HUES6 (cell line): ENCODE measurements at regions not wholly inside any gene's neighbourhood (a gene's known extent, or its start where the extent isn't known, plus 50 kb on each side); places are given as distances from the start of the nearest gene placed in this dataset.

Experiments used
- H3K27ac ChIP-seq: 2 replicates; pipeline ENCODE4 v1.7.0; 2013; ENCODE audit warnings: low read depth, mild to moderate bottlenecking, low read length, inconsistent platforms
- H3K27me3 ChIP-seq: 2 replicates; pipeline ENCODE4 v1.6.1; 2013; ENCODE audit warnings: low read length; ENCODE audit not compliant: control insufficient read depth, insufficient read depth
- H3K36me3 ChIP-seq: 2 replicates; pipeline ENCODE4 v1.6.1; 2013; ENCODE audit warnings: low read length; ENCODE audit not compliant: control insufficient read depth, insufficient read depth
- H3K4me1 ChIP-seq: 2 replicates; pipeline ENCODE4 v1.6.1; 2013; ENCODE audit warnings: low read length; ENCODE audit not compliant: control insufficient read depth, insufficient read depth
- H3K4me3 ChIP-seq: 2 replicates; pipeline ENCODE4 v1.5.1; 2013; ENCODE audit warnings: low read depth, low read length
- H3K9ac ChIP-seq: one replicate; pipeline ENCODE4 v1.6.1; 2013; ENCODE audit warnings: mild to moderate bottlenecking, low read length
- H3K9me3 ChIP-seq: 2 replicates; pipeline ENCODE4 v1.6.1; 2013; ENCODE audit warnings: low read depth, low read length; ENCODE audit not compliant: control insufficient read depth, insufficient read depth

GRCh38 chr16:52174168-52174567 lies 372.8 kb downstream of the TOX3 start:
- Histone ChIP-seq H3K9me3 (no peaks in the 10 kb centered on the region), H3K4me1 (no peaks in the 10 kb centered on the region), H3K27ac (no peak overlapping the region), H3K9ac (no peak overlapping the region), H3K36me3 (no peaks in the 10 kb centered on the region), H3K27me3 (no peaks in the 10 kb centered on the region; the same call in 1 of the 2 replicates), H3K4me3 (no peak overlapping the region)

- no peak overlapping the region for H3K4me3 ChIP-seq
- H3K4me1 ChIP-seq: no peaks in the 10 kb centered on the region
- no peaks in the 10 kb centered on the region for H3K27me3 ChIP-seq
- H3K36me3 ChIP-seq: no peaks in the 10 kb centered on the region
- no peak overlapping the region for H3K9ac ChIP-seq
- no peak overlapping the region for H3K27ac ChIP-seq
- H3K9me3 ChIP-seq: no peaks in the 10 kb centered on the region
Observed at GRCh38 chr16:52171481-52171880, 375.5 kb downstream of the TOX3 start.

GRCh38 chr16:52167328-52167727 lies 379.6 kb downstream of the TOX3 start:
- H3K9ac ChIP-seq: no peak overlapping the region
- no peaks in the 10 kb centered on the region for H3K9me3 ChIP-seq
- no peaks in the 10 kb centered on the region for H3K4me1 ChIP-seq
- H3K27ac ChIP-seq: no peak overlapping the region
- H3K36me3 ChIP-seq: no peaks in the 10 kb centered on the region
- no peak overlapping the region for H3K4me3 ChIP-seq
- no peaks in the 10 kb centered on the region for H3K27me3 ChIP-seq

- no peak overlapping the region for H3K27ac ChIP-seq
- H3K4me3 ChIP-seq: no peak overlapping the region
- no peak overlapping the region for H3K9ac ChIP-seq
- no peaks in the 10 kb centered on the region for H3K27me3 ChIP-seq
- H3K4me1 ChIP-seq: no peaks in the 10 kb centered on the region
- no peaks in the 10 kb centered on the region for H3K36me3 ChIP-seq
- H3K9me3 ChIP-seq: no peaks in the 10 kb centered on the region
Observed at GRCh38 chr16:52165961-52166360, 381.0 kb downstream of the TOX3 start.

- no peak overlapping the region for H3K4me3 ChIP-seq
- H3K27me3 ChIP-seq: no peaks in the 10 kb centered on the region
- H3K36me3 ChIP-seq: no peaks in the 10 kb centered on the region
- H3K9me3 ChIP-seq: no peaks in the 10 kb centered on the region
- no peak overlapping the region for H3K9ac ChIP-seq
- no peaks in the 10 kb centered on the region for H3K4me1 ChIP-seq
- no peak overlapping the region for H3K27ac ChIP-seq
Observed at GRCh38 chr16:52149003-52149402, 397.9 kb downstream of the TOX3 start.

- H3K4me1 ChIP-seq: no peaks in the 10 kb centered on the region
- H3K4me3 ChIP-seq: no peak overlapping the region
- H3K27me3 ChIP-seq: no peaks in the 10 kb centered on the region
- H3K36me3 ChIP-seq: no peaks in the 10 kb centered on the region
- no peak overlapping the region for H3K9ac ChIP-seq
- H3K27ac ChIP-seq: no peak overlapping the region
- no peaks in the 10 kb centered on the region for H3K9me3 ChIP-seq
Observed at GRCh38 chr16:52141871-52142270, 405.1 kb downstream of the TOX3 start.

GRCh38 chr16:52128361-52128760 lies 418.6 kb downstream of the TOX3 start:
- no peak overlapping the region for H3K9ac ChIP-seq
- H3K27me3 ChIP-seq: no peaks in the 10 kb centered on the region
- H3K27ac ChIP-seq: no peak overlapping the region
- H3K36me3 ChIP-seq: no peaks in the 10 kb centered on the region
- no peaks in the 10 kb centered on the region for H3K9me3 ChIP-seq
- no peaks in the 10 kb centered on the region for H3K4me1 ChIP-seq
- no peak overlapping the region for H3K4me3 ChIP-seq

- H3K9ac ChIP-seq: no peak overlapping the region
- no peaks in the 10 kb centered on the region for H3K27me3 ChIP-seq
- no peaks in the 10 kb centered on the region for H3K36me3 ChIP-seq
- peaks cover 12% of the 10 kb centered on the region for H3K9me3 ChIP-seq
- no peak overlapping the region for H3K4me3 ChIP-seq
- no peak overlapping the region for H3K27ac ChIP-seq
- no peaks in the 10 kb centered on the region for H3K4me1 ChIP-seq
Observed at GRCh38 chr16:52123842-52124241, 423.1 kb downstream of the TOX3 start.

GRCh38 chr16:52123061-52123839 lies 423.7 kb downstream of the TOX3 start:
- H3K36me3 ChIP-seq: no peaks in the 10 kb centered on the region
- H3K9me3 ChIP-seq: peaks cover 16% of the 10 kb centered on the region
- H3K27ac ChIP-seq: no peak overlapping the region
- no peak overlapping the region for H3K4me3 ChIP-seq
- no peak overlapping the region for H3K9ac ChIP-seq
- no peaks in the 10 kb centered on the region for H3K27me3 ChIP-seq
- no peaks in the 10 kb centered on the region for H3K4me1 ChIP-seq

- H3K4me1 ChIP-seq: peaks cover 24% of the 10 kb centered on the region
- no peak overlapping the region for H3K27ac ChIP-seq
- H3K27me3 ChIP-seq: no peaks in the 10 kb centered on the region
- no peaks in the 10 kb centered on the region for H3K36me3 ChIP-seq
- H3K9ac ChIP-seq: no peak overlapping the region
- no peak overlapping the region for H3K4me3 ChIP-seq
- H3K9me3 ChIP-seq: peaks cover 16% of the 10 kb centered on the region
Observed at GRCh38 chr16:52117171-52117570, 429.8 kb downstream of the TOX3 start.

- no peak overlapping the region for H3K27ac ChIP-seq
- H3K9me3 ChIP-seq: peaks cover 7% of the 10 kb centered on the region
- no peaks in the 10 kb centered on the region for H3K27me3 ChIP-seq
- no peak overlapping the region for H3K9ac ChIP-seq
- peaks cover 24% of the 10 kb centered on the region for H3K4me1 ChIP-seq
- no peaks in the 10 kb centered on the region for H3K36me3 ChIP-seq
- H3K4me3 ChIP-seq: no peak overlapping the region
Observed at GRCh38 chr16:52114379-52114778, 432.6 kb downstream of the TOX3 start.
